ENCODE measurements at regions not wholly inside any gene's neighbourhood (a gene's known extent, or its start where the extent isn't known, plus 50 kb on each side); places are given as distances from the start of the nearest gene placed in this dataset.

GRCh38 chr6:40898073-40898472, 140.9 kb downstream of the UNC5CL start:
- TF ChIP-seq, protein P1, sequence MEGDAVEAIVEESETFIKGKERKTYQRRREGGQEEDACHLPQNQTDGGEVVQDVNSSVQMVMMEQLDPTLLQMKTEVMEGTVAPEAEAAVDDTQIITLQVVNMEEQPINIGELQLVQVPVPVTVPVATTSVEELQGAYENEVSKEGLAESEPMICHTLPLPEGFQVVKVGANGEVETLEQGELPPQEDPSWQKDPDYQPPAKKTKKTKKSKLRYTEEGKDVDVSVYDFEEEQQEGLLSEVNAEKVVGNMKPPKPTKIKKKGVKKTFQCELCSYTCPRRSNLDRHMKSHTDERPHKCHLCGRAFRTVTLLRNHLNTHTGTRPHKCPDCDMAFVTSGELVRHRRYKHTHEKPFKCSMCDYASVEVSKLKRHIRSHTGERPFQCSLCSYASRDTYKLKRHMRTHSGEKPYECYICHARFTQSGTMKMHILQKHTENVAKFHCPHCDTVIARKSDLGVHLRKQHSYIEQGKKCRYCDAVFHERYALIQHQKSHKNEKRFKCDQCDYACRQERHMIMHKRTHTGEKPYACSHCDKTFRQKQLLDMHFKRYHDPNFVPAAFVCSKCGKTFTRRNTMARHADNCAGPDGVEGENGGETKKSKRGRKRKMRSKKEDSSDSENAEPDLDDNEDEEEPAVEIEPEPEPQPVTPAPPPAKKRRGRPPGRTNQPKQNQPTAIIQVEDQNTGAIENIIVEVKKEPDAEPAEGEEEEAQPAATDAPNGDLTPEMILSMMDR (conservative IDR thresholded peaks at IDR 0.05; ENCODE audit: low read depth, low read length), result no peak
- no peak for TF ChIP-seq EZH2 (IDR thresholded peaks at IDR 0.05; ENCODE audit: borderline replicate concordance, low read depth, low read length, poor library complexity, severe bottlenecking)
